ENCODE measurements at regions not wholly inside any gene's neighbourhood (a gene's known extent, or its start where the extent isn't known, plus 50 kb on each side); places are given as distances from the start of the nearest gene placed in this dataset.

GRCh38 chr9:14467675-14468374 lies 153.9 kb upstream of the NFIB start:
- TF ChIP-seq, protein P1, sequence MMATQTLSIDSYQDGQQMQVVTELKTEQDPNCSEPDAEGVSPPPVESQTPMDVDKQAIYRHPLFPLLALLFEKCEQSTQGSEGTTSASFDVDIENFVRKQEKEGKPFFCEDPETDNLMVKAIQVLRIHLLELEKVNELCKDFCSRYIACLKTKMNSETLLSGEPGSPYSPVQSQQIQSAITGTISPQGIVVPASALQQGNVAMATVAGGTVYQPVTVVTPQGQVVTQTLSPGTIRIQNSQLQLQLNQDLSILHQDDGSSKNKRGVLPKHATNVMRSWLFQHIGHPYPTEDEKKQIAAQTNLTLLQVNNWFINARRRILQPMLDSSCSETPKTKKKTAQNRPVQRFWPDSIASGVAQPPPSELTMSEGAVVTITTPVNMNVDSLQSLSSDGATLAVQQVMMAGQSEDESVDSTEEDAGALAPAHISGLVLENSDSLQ (IDR thresholded peaks at IDR 0.05): no peak
- TF ChIP-seq ELF4 (IDR thresholded peaks at IDR 0.05) (no peak), BHLHE40 (IDR thresholded peaks at IDR 0.05; ENCODE audit: borderline replicate concordance) (no peak), ARNT (IDR thresholded peaks at IDR 0.05) (no peak), SP1 (IDR thresholded peaks at IDR 0.05) (no peak), FOXK2 (IDR thresholded peaks at IDR 0.05) (no peak), TARDBP (IDR thresholded peaks at IDR 0.05) (no peak), L3MBTL2 (conservative IDR thresholded peaks at IDR 0.05) (no peak), HDGF (IDR thresholded peaks at IDR 0.05; ENCODE audit: borderline replicate concordance) (no peak), NFRKB (IDR thresholded peaks at IDR 0.05) (no peak), FOXA1 (IDR thresholded peaks at IDR 0.05) (no peak), SUZ12 (IDR thresholded peaks at IDR 0.05) (no peak)
- DNase-seq (ENCODE audit: extremely low spot score): no peak
- ChIA-PET CTCF (no interaction called here), POLR2A (no interaction called here)

DNA sequence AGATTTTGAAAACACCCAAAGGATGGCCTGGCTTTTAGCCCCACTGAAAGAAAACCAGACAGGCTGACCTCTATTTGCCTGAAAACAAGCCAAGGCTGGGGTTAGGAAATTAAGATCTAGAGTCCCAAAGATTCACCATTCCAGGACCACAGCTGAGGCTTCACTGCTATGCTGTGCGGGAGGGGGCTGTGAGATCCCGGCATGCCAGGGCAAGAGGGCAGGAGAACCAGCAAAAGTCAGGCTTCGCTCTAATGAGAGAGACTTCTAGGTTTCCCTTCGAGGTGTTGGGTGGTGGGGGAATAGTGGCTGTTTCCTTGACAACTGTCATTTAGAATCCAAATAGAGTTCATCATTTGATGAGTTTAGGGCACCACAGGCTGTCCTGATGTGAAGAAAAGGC lies 152.9 kb upstream of the NFIB start:
- DNase-seq (ENCODE audit: extremely low spot score): no peak
- ChIA-PET POLR2A (no interaction called here), CTCF (no interaction called here)
- TF ChIP-seq FOXA1 (IDR thresholded peaks at IDR 0.05) (no peak), HDGF (IDR thresholded peaks at IDR 0.05; ENCODE audit: borderline replicate concordance) (no peak), LEF1 (IDR thresholded peaks at IDR 0.05; ENCODE audit: borderline replicate concordance) (no peak), ELF4 (IDR thresholded peaks at IDR 0.05) (no peak), ARNT (IDR thresholded peaks at IDR 0.05) (no peak), CTBP1 (IDR thresholded peaks at IDR 0.05; ENCODE audit: borderline replicate concordance) (no peak), NFRKB (IDR thresholded peaks at IDR 0.05) (no peak), ZNF384 (IDR thresholded peaks at IDR 0.05) (no peak), L3MBTL2 (conservative IDR thresholded peaks at IDR 0.05) (no peak), TARDBP (IDR thresholded peaks at IDR 0.05) (no peak), FOXM1 (IDR thresholded peaks at IDR 0.05; ENCODE audit: borderline replicate concordance) (no peak), SUZ12 (IDR thresholded peaks at IDR 0.05) (no peak), FOXK2 (IDR thresholded peaks at IDR 0.05) (no peak), BHLHE40 (IDR thresholded peaks at IDR 0.05; ENCODE audit: borderline replicate concordance) (no peak), SP1 (IDR thresholded peaks at IDR 0.05) (no peak)
- TF ChIP-seq, protein P1 (IDR thresholded peaks at IDR 0.05): no peak

DNA sequence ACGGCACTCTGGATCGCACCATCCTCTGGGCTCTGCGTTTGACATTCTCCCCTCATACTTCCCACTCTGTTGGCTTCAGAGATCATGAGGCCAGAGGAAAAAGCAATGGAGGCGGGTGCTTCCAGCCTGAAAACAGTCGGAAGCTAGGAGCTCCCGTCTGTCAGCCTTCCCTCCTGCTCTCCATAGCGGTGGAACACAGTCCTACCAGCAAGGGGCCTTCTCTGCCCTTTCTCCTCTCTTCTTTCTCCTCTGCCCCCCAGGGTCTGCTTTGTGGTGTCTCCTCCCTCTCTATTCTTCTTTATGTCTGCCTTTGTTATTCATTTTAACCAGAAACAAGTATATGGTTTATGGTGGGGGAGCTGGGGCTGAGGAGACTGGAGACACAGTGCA lies 152.5 kb upstream of the NFIB start:
- ChIA-PET CTCF (no interaction called here), POLR2A (no interaction called here)
- no peak for TF ChIP-seq HDGF (IDR thresholded peaks at IDR 0.05; ENCODE audit: borderline replicate concordance)
- TF ChIP-seq NFRKB (IDR thresholded peaks at IDR 0.05): no peak
- no peak for TF ChIP-seq FOXK2 (IDR thresholded peaks at IDR 0.05)
- TF ChIP-seq BHLHE40 (IDR thresholded peaks at IDR 0.05; ENCODE audit: borderline replicate concordance): no peak
- no peak for TF ChIP-seq CTBP1 (IDR thresholded peaks at IDR 0.05; ENCODE audit: borderline replicate concordance)
- TF ChIP-seq FOXM1 (IDR thresholded peaks at IDR 0.05; ENCODE audit: borderline replicate concordance): no peak
- TF ChIP-seq ARNT (IDR thresholded peaks at IDR 0.05): no peak
- no peak for TF ChIP-seq ZNF384 (IDR thresholded peaks at IDR 0.05)
- TF ChIP-seq SP1 (IDR thresholded peaks at IDR 0.05): no peak
- TF ChIP-seq ELF4 (IDR thresholded peaks at IDR 0.05): no peak
- no peak for TF ChIP-seq SUZ12 (IDR thresholded peaks at IDR 0.05)
- no peak for TF ChIP-seq L3MBTL2 (conservative IDR thresholded peaks at IDR 0.05)
- TF ChIP-seq, protein P1 (IDR thresholded peaks at IDR 0.05): no peak
- TF ChIP-seq LEF1 (IDR thresholded peaks at IDR 0.05; ENCODE audit: borderline replicate concordance): no peak
- no peak for TF ChIP-seq FOXA1 (IDR thresholded peaks at IDR 0.05)
- no peak for TF ChIP-seq TARDBP (IDR thresholded peaks at IDR 0.05)
- DNase-seq (ENCODE audit: extremely low spot score): no peak

DNA sequence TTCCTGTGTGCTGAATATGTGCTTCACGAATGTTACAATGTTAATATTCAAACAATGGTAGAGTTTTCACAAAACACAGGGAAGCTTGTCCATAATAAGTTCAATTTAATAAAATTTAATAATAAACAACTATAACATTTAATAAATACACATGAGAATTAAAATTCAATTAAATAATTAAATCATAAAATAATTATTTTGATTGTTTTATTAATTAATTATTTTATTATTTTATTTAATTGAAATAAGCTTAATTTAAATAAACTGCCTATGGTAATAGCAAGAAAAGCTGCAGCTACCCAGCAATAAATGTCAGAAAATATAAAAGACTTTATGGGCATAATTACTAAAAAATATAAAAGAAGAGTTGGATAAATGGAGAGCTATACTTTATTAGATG lies 149.0 kb upstream of the NFIB start:
- TF ChIP-seq FOXA1 (IDR thresholded peaks at IDR 0.05) (no peak), TARDBP (IDR thresholded peaks at IDR 0.05) (no peak), NFRKB (IDR thresholded peaks at IDR 0.05) (no peak)
- CTCF ChIA-PET: no interaction called here
- no peak for DNase-seq (ENCODE audit: extremely low spot score)
- POLR2A ChIA-PET: no interaction called here

GRCh38 chr9:14455243-14455642 lies 141.3 kb upstream of the NFIB start:
- ChIA-PET POLR2A (no interaction called here), CTCF (no interaction called here)
- DNase-seq (ENCODE audit: extremely low spot score): no peak
- TF ChIP-seq SUZ12 (IDR thresholded peaks at IDR 0.05) (no peak), FOXM1 (IDR thresholded peaks at IDR 0.05; ENCODE audit: borderline replicate concordance) (no peak), TARDBP (IDR thresholded peaks at IDR 0.05) (no peak), SP1 (IDR thresholded peaks at IDR 0.05) (no peak), BHLHE40 (IDR thresholded peaks at IDR 0.05; ENCODE audit: borderline replicate concordance) (no peak), HDGF (IDR thresholded peaks at IDR 0.05; ENCODE audit: borderline replicate concordance) (no peak), ELF4 (IDR thresholded peaks at IDR 0.05) (no peak), ZNF384 (IDR thresholded peaks at IDR 0.05) (no peak), L3MBTL2 (conservative IDR thresholded peaks at IDR 0.05) (no peak), FOXK2 (IDR thresholded peaks at IDR 0.05) (no peak), NFRKB (IDR thresholded peaks at IDR 0.05) (no peak), CTBP1 (IDR thresholded peaks at IDR 0.05; ENCODE audit: borderline replicate concordance) (no peak), ARNT (IDR thresholded peaks at IDR 0.05) (no peak), FOXA1 (IDR thresholded peaks at IDR 0.05) (no peak)
- TF ChIP-seq, protein P1 (IDR thresholded peaks at IDR 0.05): no peak

Measured in HEK293T (cell line).